Forelimb muscle (tissue), 1 donor: ENCODE measurements at regions not wholly inside any gene's neighbourhood (a gene's known extent, or its start where the extent isn't known, plus 50 kb on each side); places are given as distances from the start of the nearest gene placed in this dataset.

Experiments used
- DNase-seq: peaks from one replicate; pipeline ENCODE4 v3.0.0-alpha.2; 2013; ENCODE audit warnings: low read depth

GRCh38 chr3:190722181-190722905 lies 140.2 kb downstream of the GMNC start:
- no peak for DNase-seq

- no peak for DNase-seq
These were observed 141.2 kb downstream of the GMNC start for GRCh38 chr3:190721330-190721729.

GRCh38 chr3:190718671-190719070 lies 143.8 kb downstream of the GMNC start:
- no peak for DNase-seq

GRCh38 chr3:190718097-190718496 lies 144.4 kb downstream of the GMNC start:
- no peak for DNase-seq

- no peak for DNase-seq
These were observed 145.5 kb downstream of the GMNC start for GRCh38 chr3:190716961-190717360.

GRCh38 chr3:190716211-190716610 lies 146.3 kb downstream of the GMNC start:
- DNase-seq, result no peak

- DNase-seq, result no peak
These were observed 151.8 kb downstream of the GMNC start for GRCh38 chr3:190710723-190711122.

- no peak for DNase-seq
These were observed 153.1 kb downstream of the GMNC start for GRCh38 chr3:190709351-190709773.
